Activated CD4-positive, CD25-positive, alpha-beta regulatory T cell treated with anti-CD3 and anti-CD28 coated beads, Interleukin-2, amount 50 U/mL, for 16 hours (primary cell): ENCODE measurements at regions not wholly inside any gene's neighbourhood (a gene's known extent, or its start where the extent isn't known, plus 50 kb on each side); places are given as distances from the start of the nearest gene placed in this dataset.
"Not testable (repeated sequence)": the region's sequence is repeated elsewhere in the genome, so short reads cannot be mapped to it uniquely, and the experiment has no call there.

ENCODE experiments used
- DNase-seq: peaks from one replicate; pipeline ENCODE4 v3.0.0-alpha.2; 2020; ENCODE audit warnings: low read depth, low spot score

DNA sequence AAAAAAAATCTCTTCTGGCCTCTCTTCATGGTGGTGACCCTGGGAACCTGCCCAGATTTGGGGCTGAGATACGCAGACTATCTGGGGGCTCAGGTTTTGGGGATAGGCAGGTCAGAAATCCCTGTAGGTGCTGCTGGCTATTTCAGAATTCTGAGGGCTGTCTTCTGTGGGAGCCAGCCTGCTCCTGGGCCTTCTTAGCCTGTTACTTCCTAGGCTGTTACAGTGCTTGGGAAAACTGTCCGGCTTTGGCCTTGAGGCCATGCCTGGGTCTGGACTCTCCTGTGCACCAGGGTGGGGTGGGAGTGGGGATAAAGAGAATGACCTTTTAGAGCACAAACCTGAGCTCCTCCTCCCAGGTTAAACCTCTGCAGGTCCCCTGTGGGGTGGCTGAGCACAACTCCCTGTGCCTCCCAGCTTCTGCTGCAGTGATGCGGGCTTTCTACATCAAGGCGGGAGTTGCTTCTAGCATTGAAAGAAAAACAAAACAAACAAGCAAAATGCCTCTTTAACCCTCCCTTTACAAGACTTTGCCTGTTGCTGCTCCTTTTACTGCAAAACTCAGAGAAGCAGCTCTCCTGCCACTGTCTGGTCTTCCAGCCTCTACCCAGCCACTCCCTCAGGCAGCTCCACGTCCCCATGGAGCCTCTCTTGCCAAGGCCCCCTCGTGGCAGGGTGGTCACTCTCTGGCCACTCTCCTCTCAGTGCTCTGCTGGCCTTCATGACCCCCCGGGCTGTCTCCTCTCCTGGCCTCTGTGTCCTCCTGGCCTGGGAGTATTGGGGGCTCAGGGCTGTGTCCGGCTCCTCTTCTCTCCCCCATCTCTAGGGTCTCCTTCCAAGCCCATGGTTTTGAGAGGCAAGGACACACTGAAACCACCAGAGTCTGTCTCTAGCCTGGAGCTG is 293.0 kb upstream of the HS6ST1 start:
- DNase-seq: no peak

DNA sequence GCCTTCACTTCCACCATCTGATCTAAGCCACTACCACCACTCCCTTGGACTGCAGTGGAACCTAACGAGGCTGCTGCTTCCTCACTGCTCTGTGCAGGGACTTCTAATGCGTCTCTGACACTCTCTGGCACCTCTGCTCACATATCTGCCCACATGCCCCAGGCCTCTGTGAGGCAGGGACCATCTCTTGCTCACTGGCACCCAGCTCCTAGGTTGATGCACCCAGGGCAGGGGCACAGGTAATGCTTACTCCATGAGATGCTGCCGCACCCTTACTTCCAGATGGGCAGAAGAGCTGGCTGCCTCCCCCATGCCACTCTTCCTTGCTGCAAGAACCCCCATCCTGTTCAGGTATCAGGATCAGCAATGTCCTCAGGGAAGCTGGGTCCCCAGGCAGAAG is 294.0 kb upstream of the HS6ST1 start:
- no peak for DNase-seq

DNA sequence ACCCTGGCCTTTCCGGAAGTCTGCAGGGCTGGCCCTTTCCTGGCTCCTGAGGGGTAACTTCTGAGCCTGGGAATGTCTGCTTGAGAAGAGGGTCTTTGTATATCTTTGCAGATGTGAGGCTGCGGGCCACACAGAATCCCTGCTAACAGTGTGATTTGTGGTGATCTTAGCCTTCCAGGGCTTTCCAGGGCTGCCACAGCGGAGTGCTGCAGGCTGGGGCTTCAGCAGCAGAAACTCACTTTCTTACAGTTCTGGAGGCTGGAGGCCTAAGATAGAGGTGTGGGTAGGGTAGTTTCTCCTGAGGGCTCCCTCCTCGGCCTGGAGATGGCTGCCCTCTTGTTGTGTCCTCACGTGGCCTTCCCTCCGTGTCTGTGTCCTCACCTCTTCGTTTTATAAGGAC is 294.7 kb upstream of the HS6ST1 start:
- DNase-seq: no peak

DNA sequence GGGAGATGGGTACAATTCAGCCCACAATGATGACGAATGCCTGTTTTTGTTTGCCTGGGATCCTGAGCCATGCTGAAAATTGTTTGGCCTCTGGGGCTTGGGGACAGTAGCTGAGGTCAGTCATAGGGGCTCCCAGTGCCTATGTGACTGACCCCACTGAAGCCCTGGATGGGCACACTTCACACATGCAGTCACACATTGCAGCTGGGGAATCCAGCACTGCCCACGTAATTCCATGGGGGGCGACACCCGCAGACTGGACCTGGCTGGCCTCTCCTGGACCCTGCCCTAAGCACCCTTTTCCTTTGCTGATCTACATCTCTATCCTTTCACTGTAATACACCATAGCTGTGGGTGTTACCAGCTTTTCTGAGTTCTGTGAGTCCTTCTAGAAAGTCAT is 295.2 kb upstream of the HS6ST1 start:
- DNase-seq: no peak

DNA sequence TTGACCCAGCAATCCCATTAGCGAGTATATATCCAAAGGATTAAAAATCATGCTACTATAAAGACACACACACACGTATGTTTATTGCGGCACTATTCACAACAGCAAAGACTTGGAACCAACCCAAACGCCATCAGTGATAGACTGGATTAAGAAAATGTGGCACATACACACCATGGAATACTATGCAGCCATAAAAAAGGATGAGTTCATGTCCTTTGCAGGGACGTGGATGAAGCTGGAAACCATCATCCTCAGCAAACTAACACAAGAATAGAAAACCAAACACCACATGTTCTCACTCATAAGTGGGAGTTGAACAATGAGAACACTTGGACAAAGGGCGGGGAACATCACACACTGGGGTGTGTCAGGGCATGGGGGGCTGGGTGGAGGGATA is 296.2 kb upstream of the HS6ST1 start:
- DNase-seq: not testable (repeated sequence)

DNA sequence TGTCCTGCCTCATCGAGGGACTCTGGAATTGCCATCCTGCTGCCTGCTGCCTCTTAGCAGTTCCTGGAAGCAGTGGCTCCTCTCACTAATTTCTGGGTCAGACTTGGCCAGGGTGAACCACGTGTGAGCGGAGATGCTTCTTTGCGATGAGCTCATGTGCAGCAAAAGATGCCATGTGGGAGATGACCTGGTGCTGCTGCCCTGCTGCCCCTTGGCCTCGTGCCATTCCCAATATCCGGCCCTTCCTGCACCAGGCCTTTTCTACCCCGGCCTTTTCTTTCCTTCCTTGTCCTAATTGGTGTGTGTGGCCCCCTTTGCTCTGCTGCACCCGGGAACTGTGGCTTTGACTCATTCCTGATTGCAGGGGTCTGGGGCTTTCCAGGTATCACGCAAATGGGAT is 296.9 kb upstream of the HS6ST1 start:
- no peak for DNase-seq

DNA sequence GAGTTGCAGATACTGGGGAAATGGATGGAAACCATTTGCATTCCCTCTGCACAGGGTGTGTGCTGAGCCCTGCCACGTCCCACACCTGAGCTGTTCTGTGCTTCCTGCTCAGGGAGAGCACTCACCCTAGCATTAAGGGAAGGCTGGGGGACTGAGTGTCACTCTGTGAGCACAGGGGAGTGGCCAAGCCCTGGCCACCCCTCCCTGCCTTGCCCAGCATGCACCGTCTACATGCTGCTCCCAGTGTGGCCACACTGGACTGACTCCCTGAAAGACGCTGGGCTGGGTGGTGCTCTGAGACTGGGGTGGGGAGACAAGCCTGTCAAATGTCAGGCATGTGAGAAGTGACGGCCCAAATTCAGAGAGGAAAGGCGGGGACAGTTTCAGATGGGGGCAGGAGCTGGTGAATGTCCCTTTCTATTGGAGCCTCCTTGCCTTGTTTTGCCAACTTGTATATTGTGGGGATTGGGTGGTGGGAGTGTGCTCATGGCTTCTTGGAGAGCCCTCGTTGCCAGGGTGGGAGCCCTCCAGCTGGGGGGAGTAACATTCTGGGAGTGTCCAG is 298.4 kb upstream of the HS6ST1 start:
- DNase-seq: no peak

DNA sequence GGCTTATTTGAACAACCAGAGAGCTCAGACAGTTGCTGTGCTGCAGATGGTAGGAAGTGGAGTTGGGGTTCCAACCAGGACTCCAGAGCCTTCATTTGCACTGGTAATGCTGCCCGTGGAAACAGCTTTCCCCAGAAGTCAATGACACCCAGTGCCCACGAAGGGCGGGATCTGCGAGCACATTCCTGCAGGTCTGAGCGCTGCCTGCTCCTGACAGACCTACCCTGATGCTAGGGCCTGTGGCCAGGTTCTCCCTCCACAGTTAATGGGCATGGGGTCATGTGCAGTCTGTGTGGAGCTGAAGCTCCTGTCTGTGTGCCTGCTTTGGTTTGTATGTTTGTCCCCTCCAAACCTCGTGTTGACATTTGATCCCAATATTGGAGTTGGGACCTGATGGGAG is 299.0 kb upstream of the HS6ST1 start:
- no peak for DNase-seq

DNA sequence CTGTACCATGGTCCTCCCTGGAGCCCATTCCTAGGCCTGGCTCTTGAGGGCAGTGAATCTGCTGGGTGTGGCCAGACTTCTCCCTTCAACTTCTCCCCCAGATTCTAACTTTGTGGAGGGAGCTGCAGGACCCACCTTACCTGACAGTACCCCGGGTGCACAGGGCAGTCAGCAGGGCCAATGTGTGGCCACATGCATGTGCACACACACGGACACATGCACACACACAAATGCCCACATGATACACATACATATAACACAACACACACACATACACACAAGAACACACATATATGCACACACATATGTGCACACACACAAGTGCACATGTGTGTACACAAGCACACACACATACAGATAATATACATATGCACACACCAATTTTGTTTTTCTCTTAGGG is 300.0 kb upstream of the HS6ST1 start:
- no peak for DNase-seq

DNA sequence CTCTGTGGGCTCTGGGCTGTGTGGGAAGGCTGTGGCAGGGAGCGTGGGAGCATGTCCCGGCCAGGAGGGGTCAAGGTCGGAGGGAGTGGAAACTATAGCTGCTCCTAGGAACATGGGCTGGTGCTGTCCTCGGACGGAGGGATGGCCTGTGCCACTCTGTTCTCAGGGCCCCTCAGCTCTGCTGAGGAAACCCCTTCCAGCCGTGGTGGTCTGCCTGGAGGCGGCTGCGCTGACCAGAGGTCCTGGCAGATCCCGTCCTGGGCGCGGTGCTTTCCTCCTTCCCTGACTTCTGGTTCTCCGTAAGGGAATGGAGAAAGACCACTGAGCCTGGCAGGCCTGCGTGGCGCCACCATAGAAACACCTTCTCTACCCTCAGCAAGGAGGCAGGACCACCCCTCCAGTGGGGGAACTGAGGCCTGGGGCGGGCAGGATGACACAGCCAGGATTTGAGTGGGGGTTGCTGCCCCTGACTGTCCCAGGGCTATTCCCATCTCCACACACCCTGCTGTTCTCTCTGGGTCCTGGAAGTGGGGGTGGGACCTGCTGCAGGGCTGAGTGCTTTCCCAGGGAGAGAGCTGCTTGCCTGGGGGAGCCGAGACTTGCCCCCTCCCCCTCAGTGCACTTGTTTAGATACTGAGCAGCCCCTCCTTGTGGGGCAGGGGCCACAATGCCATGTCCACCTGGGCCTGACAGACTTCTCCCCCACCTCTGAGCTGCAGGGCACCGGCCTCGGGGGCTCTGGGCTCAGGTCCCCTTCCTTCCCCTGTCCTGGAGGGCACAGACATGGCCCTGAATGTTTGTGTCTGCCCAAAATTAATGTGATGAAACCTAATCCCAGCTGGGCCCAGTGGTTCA is 301.0 kb upstream of the HS6ST1 start:
- no peak for DNase-seq

DNA sequence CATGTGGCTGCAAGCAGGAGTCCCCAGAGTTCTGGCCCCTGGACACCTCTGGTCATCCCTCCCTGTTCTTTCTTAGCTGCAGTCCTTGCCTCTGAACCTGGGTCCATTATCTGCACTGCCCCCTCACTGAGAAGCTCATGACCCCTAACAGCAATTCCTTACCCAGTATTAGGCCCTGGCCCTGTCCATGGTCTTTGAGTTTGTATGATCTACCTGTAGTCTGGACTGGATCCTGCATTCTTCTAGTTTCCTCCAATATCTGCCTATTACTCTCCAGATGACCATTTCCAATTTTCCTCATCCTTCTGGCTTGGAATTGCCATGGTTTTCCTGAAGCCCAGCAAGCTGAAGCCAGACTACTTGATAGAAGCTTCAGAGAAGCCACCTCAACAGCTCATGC is 302.4 kb upstream of the HS6ST1 start:
- no peak for DNase-seq

DNA sequence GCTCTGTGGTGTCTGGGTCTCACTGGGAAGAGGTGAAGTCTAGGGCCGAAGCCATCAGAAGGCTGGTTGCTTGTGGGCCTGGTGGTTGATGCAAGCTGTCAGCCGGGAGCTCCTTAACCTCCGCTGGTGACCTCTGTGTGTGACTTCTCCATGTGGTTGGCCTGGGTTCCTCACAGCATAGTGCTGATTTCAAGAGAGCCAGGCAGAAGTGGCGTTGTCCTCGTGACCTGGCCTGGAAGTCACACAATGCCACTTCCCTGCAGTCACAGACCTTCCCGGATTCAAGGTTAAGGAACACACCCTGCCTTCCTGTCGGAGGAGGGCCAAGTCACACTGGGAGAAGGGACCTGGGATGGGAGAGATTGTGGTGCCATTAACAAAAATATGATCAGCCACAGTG is 303.7 kb upstream of the HS6ST1 start:
- DNase-seq: no peak

DNA sequence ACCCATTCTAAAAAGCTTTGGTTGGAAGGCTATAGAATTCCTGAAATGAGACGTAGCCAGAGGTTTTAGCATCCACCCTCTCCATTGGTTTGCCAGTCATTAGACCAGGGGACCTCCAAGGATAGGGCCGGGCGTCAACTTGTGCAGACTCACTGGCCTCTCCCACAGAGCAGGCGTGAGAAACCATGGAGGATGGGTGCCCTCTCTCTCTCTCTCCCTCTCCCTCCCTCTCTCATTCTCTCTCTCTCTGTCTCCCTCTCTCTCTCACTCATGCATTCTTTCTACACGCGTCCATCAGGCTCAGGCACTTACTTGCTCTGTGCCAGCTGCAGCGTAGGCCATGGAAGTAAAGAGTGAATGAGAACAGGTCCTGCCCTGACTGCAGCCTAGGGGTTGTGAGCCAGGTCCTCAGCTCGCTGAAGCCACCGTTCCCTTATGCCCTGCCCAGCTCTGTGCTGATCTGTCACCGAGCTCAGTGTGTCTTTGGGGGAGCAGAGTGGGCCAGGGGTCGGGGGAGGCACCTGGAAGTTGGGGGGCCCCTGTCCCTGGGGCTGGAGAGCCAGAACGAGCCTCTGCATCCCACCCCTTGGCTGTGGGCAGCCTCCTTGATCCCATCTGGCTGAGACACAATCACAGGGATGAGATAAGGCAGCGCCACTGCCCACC is 304.4 kb upstream of the HS6ST1 start:
- DNase-seq: no peak

DNA sequence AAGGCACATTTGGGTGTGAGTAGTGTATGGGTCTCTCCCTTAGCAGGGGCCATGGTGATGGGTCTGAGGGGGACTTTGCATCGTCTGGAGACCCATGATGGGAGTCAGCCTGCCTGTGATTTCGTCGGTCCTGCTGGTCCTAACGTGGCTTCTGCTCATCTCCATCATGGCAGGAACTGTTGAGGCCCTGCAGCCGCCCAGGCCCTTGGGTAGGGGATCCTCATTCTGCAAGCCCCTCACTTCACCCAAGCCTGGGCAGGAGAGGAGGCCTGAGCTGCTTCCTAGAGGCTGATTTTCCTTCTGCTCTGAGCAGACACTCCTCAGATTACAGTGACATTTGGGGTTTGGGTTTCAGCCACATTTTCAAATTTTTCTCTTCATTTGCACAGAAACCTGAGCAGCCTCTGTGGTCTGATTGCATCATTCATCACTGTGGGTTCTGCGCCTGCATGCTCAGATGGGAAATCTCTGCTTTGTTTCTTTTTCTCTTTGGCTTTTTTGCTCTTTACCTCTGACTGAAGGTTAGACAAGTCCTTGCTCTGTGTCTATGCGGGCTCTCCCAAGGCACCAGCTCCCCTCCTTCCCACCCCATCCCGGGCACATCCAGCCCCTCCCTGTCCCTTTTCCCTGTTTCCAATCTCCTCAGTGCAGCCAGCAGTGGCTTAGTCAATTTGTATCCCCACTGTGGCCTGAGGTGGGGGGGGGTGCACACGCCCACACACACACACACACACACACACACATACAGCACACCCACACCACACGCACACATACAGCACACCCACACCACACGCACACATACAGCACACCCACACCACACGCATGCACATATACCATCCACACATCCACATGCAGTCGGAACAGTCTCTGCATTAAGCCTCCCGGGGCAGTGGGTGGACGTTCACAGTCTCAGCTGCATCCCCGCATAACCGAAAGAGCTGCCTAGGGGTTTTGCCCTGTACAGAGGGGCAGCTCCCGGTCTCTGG is 305.4 kb upstream of the HS6ST1 start:
- no peak for DNase-seq

DNA sequence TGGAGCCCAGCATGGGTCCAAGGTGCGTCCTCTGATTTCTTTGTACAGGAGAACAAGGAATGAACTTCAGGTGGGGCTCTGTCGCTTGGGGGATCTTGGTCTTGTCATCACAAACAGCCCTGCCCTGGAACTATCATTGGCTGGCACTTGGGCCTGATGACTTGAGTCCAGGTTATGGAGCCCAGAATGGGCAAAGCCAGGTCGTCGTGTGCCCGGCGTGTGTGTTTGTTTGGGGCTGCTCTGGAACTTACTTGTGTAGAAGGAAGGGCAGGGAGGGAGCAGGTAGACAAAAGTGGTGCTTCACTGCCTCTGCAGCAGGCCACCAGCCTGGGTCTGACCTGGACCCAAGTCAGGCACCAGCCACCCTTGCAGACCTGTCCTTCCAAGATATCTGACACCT is 306.3 kb upstream of the HS6ST1 start:
- DNase-seq: no peak

DNA sequence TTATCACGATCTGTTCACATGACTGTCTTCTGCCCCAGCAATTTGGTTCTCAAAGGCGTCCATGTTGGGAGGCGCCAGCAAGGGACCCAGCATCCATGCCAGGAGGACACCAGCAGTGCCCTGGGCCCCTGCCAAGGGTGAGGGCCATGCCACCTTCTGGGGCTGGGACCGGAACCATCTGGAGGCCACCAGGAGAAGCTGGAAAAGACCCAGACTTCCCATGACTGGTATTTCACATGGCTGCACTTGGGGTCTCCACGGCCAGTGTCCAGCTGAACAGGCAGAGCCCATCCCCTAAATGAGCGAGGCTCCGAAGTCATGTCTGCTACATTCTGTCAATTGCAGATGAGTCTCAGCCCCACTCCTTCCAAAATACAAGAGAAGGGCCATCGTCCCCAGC is 306.8 kb upstream of the HS6ST1 start:
- DNase-seq: no peak

DNA sequence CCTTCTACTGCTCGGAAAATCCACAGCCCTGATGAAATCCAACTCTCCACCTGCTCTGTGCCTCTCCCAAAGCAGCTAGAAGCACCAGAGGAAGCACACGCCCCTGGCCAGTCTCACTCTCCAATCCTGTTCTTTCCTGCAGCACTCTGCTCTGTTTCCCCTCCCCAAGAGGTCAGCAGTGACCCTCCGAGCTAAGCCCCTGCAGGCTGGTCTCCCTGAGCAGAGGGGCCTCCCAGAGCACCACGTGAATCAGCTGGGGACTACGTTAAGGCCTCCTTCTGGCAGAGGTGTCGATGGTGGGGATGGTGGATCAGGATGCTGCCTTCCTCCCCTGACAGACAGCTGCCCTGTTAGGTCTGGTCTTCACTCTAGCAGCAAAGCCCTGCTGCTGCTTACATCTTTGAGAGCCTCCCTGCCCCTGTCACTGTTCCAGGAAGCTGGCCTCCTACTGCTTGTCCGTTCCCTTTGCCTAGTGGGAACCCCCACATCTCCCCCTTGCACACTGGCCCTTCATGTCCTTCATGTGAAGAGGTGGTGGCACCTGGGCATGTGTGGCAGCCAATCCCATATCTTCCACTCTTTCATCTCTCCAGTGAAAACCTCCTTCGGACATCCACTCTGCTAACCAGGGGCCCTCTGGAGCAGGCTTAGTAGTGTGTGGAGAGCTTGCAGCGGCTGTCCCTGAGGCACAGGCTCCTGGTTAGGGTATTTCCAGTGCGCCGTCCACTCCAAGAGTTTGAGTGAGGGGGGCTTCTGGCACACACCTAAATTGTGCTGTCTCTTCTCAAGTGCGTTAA is 307.5 kb upstream of the HS6ST1 start:
- DNase-seq: no peak

DNA sequence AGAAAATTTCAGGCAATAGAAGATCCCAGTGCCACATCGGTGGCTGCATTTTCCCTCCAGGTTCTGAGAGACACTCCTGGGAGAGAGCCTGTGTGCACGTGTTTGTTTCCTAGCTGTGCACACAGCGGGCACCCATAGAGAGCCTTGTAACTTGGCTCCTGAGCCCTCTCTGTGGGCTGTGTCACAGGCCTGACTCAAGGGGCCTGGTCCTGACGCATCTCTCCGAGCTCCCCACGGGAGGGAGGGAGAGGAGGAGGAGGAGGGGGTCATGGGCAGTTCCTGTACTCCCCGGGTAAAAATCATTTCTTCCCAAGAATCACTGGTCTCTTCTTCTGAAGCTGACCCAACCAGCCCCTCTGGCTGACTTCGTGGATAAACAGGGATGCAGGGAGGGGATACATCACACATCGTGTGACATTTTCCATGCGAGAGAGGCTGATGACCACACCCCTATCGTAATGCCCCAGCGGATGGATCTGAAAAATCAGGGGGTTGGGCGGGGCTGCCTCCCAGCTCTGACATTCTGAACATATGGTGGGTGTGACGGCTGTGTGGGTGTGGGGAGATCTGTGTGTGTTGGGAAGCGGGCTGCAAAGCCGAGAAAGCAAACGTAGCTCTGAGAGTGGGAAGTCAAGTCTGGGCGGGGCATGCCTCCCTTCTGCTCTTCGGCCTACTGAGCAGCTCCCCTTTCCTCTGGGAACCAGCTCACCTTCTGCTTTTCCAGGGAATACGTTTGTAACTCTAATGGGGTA is 308.3 kb upstream of the HS6ST1 start:
- no peak for DNase-seq

DNA sequence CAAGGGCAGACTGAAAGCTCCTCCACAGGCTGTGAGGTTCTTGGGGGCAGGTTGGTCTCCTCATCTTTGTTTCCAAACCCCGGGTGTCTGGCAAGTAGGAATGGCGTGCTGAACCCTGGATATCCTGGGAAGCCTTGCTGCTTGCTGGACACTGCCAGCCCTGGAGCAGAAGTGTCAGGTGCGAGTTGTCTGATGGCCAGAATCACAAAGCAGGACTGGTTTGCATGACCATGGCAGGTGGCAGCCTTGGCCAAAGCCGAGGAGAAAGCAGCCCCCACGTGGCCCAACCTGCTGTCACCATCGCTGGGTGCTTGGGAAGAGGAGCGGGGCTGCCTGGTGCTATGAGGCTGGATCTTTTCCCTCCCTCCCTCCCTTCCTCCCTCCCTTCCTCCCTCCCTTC is 309.5 kb upstream of the HS6ST1 start:
- DNase-seq: no peak
